WI38 (cell line): ENCODE measurements at regions not wholly inside any gene's neighbourhood (a gene's known extent, or its start where the extent isn't known, plus 50 kb on each side); places are given as distances from the start of the nearest gene placed in this dataset.

Experiments
- H3K4me3 ChIP-seq: 2 replicates; pipeline ENCODE4 v1.5.1; 2011; ENCODE audit warnings: low read depth, mild to moderate bottlenecking, control low read depth, low read length
- CTCF ChIP-seq: IDR thresholded peaks from 2 replicates; pipeline ENCODE4 v1.5.1; 2012; ENCODE audit warnings: low read depth, mild to moderate bottlenecking, control low read depth, low read length

- TF ChIP-seq CTCF: no peak
- H3K4me3 ChIP-seq: no peak overlapping the region
Observed at GRCh38 chr3:72660270-72661114, 187.8 kb downstream of the SHQ1 start.

GRCh38 chr3:72659596-72659995, 188.6 kb downstream of the SHQ1 start:
- no peak for TF ChIP-seq CTCF
- no peak overlapping the region for H3K4me3 ChIP-seq

DNA sequence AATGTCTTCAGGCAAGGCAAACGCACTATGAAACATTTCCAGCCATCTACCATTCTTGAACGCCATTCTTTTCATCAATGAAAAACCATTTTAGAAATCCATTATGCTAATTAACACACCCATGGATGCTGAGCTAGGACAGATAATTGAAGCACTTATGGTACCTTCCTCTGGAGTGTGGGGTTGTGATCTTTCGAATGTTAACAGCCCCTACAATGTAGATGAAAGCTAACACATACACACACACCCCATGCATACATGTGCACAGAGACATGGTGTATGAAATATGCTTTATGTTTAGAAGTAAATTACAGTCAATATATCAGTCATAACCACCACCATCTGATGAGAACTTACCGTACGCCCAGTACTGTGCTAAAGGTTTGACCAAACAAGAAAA, 189.1 kb downstream of the SHQ1 start:
- TF ChIP-seq CTCF: no peak
- H3K4me3 ChIP-seq: no peak overlapping the region

GRCh38 chr3:72658466-72659100, 189.7 kb downstream of the SHQ1 start:
- TF ChIP-seq CTCF: no peak

GRCh38 chr3:72657666-72658065, 190.6 kb downstream of the SHQ1 start:
- H3K4me3 ChIP-seq: no peak overlapping the region
- no peak for TF ChIP-seq CTCF

More at GRCh38 chr3:72658466-72659100, 189.7 kb downstream of the SHQ1 start:
- H3K4me3 ChIP-seq: no peak overlapping the region

DNA sequence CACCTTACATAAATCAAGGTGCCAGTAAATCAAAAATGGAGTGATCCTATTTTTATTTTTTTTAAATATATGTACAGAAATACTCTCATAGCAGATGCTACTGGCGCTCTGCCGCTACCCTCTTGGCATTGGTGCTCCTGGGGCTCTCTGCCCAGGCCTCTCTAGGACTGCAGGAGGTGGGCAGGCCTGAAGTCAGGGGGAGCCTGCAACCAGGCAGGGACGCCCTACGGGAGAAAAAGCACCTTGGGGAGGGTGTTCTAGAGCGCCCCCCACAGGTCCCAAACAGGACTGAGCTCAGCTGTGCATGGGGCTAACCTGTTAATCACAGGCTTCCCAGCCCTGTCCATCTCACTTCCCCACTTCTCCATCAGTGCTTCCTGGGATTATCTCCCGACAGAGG, 192.5 kb downstream of the SHQ1 start:
- H3K4me3 ChIP-seq: no peak overlapping the region

More for the DNA sequence above, 192.5 kb downstream of the SHQ1 start:
- TF ChIP-seq CTCF: no peak
